Upper lobe of left lung (tissue), 6 donors: ENCODE measurements at regions not wholly inside any gene's neighbourhood (a gene's known extent, or its start where the extent isn't known, plus 50 kb on each side); places are given as distances from the start of the nearest gene placed in this dataset.
A peak's percentile ranks its signal among the peaks of the same experiment; 100 is the strongest.

ENCODE experiments used
- ATAC-seq, 2 donors: fragments of 200-7000 bp; cut with Tn5 transposase; one replicate each; pipeline ENCODE4 v1.9.1; 2022; ENCODE audit warnings: mild to moderate bottlenecking in 2 of 2, moderate library complexity in 2 of 2; ENCODE audit not compliant: low FRiP score in 2 of 2
- DNase-seq, 2 donors: peaks; one replicate each; pipeline ENCODE4 v3.0.0-alpha.2; 2019 to 2020
- H3K27ac ChIP-seq, 4 donors: fragments of 200-600 bp; sonication (generic); one replicate each; pipeline ENCODE4 v1.5.1; 2016 to 2019
- H3K27me3 ChIP-seq, 4 donors: fragments of 200-600 bp; sonication (generic); one replicate each; pipeline ENCODE4 v1.5.1; 2017 to 2019
- H3K36me3 ChIP-seq, 4 donors: fragments of 200-600 bp; sonication (generic); one replicate each; pipeline ENCODE4 v1.5.1; 2016 to 2019
- H3K4me1 ChIP-seq, 4 donors: fragments of 200-600 bp; sonication (generic); one replicate each; pipeline ENCODE4 v1.5.1; 2018 to 2019
- H3K4me3 ChIP-seq, 4 donors: fragments of 200-600 bp; sonication (generic); one replicate each; pipeline ENCODE4 v1.5.1; 2017 to 2019; ENCODE audit warnings: mild to moderate bottlenecking in 2 of 4, moderate library complexity in 1 of 4
- H3K9me3 ChIP-seq, 4 donors: fragments of 200-600 bp; sonication (generic); one replicate each; pipeline ENCODE4 v1.5.1; 2018 to 2019
- EP300 ChIP-seq, 4 donors: sonication (generic); formaldehyde crosslinking; IDR thresholded peaks; one replicate each; pipeline ENCODE4 v1.5.1; 2017; ENCODE audit warnings: antibody characterized with exemption in 4 of 4, control low read depth in 2 of 4
- POLR2A ChIP-seq, 4 donors: fragments of 450-650 bp; IDR thresholded peaks; one replicate each; pipeline ENCODE4 v1.5.1; 2016 to 2017; ENCODE audit warnings: antibody characterized with exemption in 4 of 4, mild to moderate bottlenecking in 2 of 4
- POLR2AphosphoS5 ChIP-seq, 2 donors: sonication (generic); formaldehyde crosslinking; IDR thresholded peaks; one replicate each; pipeline ENCODE4 v1.5.1; 2017; ENCODE audit warnings: antibody characterized with exemption in 2 of 2
- WGBS, 2 donors: methylation state at CpG; one replicate each; pipeline ENCODE4 v1.1.5; 2017 to 2018; 5-methylcytosine and 5-hydroxymethylcytosine counted together
- TF ChIP-seq, protein P1 (sequence below), 6 experiments: fragments of 450-650 bp in 4 of 6; fragments of 200-600 bp in 2 of 6; sonication (generic) in 2 of 6; IDR thresholded peaks; one replicate each; pipeline ENCODE4 v1.5.1; 2016 to 2019; ENCODE audit warnings: antibody characterized with exemption in 6 of 6
- donor health status: DM: no; HTN: no; CAD: no; lungs with moderate emphysema.
- donor health status: DM: no; HTN: yes; CAD: no; lungs with severe emphysema.

DNA sequence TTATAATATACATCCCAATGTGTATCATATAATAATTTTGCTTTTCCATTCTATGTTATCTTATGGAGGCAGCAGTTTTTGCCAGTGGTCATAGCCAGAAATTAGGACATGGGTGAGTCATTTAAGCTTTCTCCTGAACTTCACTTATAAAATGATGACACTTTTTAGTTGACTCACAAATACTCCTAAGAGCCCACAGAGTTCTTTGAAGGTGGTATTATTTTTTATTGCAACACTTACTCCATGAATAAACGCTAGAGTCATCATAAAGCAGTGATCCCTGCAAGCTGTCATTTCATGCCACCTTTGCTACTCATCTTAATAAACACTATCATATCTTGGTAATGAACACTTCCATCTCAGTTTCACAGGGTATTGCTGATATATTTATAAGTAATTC is 69.9 kb upstream of the MAPRE2 start:
- H3K36me3 ChIP-seq: no peaks in the 10 kb centered on the region
- H3K4me3 ChIP-seq: no peak overlapping the region
- WGBS, 2 donors: 53 to 59% methylated on average over 1 of the region's 1 CpG
- TF ChIP-seq, protein P1, sequence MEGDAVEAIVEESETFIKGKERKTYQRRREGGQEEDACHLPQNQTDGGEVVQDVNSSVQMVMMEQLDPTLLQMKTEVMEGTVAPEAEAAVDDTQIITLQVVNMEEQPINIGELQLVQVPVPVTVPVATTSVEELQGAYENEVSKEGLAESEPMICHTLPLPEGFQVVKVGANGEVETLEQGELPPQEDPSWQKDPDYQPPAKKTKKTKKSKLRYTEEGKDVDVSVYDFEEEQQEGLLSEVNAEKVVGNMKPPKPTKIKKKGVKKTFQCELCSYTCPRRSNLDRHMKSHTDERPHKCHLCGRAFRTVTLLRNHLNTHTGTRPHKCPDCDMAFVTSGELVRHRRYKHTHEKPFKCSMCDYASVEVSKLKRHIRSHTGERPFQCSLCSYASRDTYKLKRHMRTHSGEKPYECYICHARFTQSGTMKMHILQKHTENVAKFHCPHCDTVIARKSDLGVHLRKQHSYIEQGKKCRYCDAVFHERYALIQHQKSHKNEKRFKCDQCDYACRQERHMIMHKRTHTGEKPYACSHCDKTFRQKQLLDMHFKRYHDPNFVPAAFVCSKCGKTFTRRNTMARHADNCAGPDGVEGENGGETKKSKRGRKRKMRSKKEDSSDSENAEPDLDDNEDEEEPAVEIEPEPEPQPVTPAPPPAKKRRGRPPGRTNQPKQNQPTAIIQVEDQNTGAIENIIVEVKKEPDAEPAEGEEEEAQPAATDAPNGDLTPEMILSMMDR (IDR thresholded peaks at IDR 0.05): no peak
- TF ChIP-seq POLR2A (IDR thresholded peaks at IDR 0.05): no peak
- TF ChIP-seq EP300 (IDR thresholded peaks at IDR 0.05): no peak
- TF ChIP-seq POLR2AphosphoS5 (IDR thresholded peaks at IDR 0.05): no peak
- peaks cover 0 to 5% (median under 1%) of the 10 kb centered on the region in 4 donors for H3K4me1 ChIP-seq
- H3K9me3 ChIP-seq: no peaks in the 10 kb centered on the region
- ATAC-seq (no peak), DNase-seq (no peak)
- H3K27ac ChIP-seq: no peak overlapping the region
- H3K27me3 ChIP-seq: no peaks in the 10 kb centered on the region

- H3K27me3 ChIP-seq: no peaks in the 10 kb centered on the region
- ATAC-seq (no peak), DNase-seq (no peak)
- no peak overlapping the region for H3K27ac ChIP-seq
- H3K9me3 ChIP-seq: no peaks in the 10 kb centered on the region
- peaks cover 2 to 16% (median 9%) of the 10 kb centered on the region in 4 donors for H3K4me1 ChIP-seq
- no peak overlapping the region for H3K4me3 ChIP-seq
- 59 to 68% methylated on average over 2 of the region's 2 CpGs for WGBS, 2 donors
- H3K36me3 ChIP-seq: no peaks in the 10 kb centered on the region
- TF ChIP-seq, protein P1 (IDR thresholded peaks at IDR 0.05): no peak
- TF ChIP-seq POLR2A (IDR thresholded peaks at IDR 0.05) (no peak), POLR2AphosphoS5 (IDR thresholded peaks at IDR 0.05) (no peak), EP300 (IDR thresholded peaks at IDR 0.05) (no peak)
These were observed 68.3 kb upstream of the MAPRE2 start for GRCh38 chr18:34972765-34973414.

DNA sequence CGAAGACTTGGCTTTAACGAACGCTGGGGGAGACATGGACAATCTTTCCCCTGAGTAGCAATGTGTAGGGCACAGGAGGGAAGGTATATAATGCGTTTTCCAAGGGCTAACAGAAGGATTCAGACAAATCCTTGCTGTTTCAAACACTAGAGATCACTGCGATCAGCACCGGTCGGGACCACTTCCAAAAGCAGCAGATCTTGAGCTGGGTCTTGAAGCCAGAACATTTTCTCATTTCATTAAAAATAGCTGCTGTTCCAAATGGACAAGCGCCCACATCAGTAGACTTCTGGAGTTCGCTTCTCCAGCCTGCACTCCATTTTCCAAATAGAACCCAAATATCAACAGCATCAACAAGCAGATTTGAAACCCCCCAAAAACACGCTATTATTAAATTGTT is 65.1 kb upstream of the MAPRE2 start:
- Histone ChIP-seq H3K4me3 (peak overlapping the region in 3 of 4 donors; percentile 61 to 86 (median 66)), H3K27ac (no peak overlapping the region), H3K27me3 (no peaks in the 10 kb centered on the region), H3K4me1 (peaks cover 16 to 28% (median 25%) of the 10 kb centered on the region in 4 donors), H3K36me3 (no peaks in the 10 kb centered on the region), H3K9me3 (no peaks in the 10 kb centered on the region)
- 38 to 48% methylated on average over 10 of the region's 10 CpGs for WGBS, 2 donors
- TF ChIP-seq POLR2A (IDR thresholded peaks at IDR 0.05): no peak
- no peak for TF ChIP-seq POLR2AphosphoS5 (IDR thresholded peaks at IDR 0.05)
- TF ChIP-seq EP300 (IDR thresholded peaks at IDR 0.05): no peak
- TF ChIP-seq, protein P1 (IDR thresholded peaks at IDR 0.05): no peak
- ATAC-seq: no peak
- no peak for DNase-seq

DNA sequence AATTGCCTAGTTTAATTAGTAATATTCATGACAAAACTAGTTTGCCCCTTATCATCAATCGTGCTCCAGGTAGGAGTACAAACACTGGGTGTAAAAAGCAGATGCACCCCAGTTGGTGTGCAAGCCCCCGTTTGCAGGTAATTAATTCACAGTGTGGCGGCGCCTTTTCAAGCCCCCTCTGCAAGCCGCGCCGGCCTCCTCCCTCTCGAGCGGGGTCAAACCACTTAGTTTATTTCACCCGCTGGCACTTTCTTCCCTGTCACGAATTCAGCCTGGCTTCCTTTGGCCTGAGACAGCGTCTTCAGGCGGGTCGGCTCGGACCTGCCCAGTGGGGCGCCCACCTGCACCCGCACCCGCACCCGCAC is 64.7 kb upstream of the MAPRE2 start:
- Histone ChIP-seq H3K27ac (peak overlapping the region in 1 of 4 donors; percentile 24), H3K36me3 (no peaks in the 10 kb centered on the region), H3K9me3 (no peaks in the 10 kb centered on the region), H3K27me3 (no peaks in the 10 kb centered on the region), H3K4me1 (peaks cover 16 to 28% (median 25%) of the 10 kb centered on the region in 4 donors), H3K4me3 (peak overlapping the region; percentile 61 to 86 (median 72))
- TF ChIP-seq, protein P1 (IDR thresholded peaks at IDR 0.05): no peak
- TF ChIP-seq POLR2AphosphoS5 (IDR thresholded peaks at IDR 0.05) (no peak), POLR2A (IDR thresholded peaks at IDR 0.05) (no peak), EP300 (IDR thresholded peaks at IDR 0.05) (no peak)
- ATAC-seq: no peak
- DNase-seq: no peak
- 1 to 3% methylated on average over 15 to 19 of the region's 19 CpGs for WGBS, 2 donors
